ENCODE measurements at regions not wholly inside any gene's neighbourhood (a gene's known extent, or its start where the extent isn't known, plus 50 kb on each side); places are given as distances from the start of the nearest gene placed in this dataset.
"Not testable (repeated sequence)": the region's sequence is repeated elsewhere in the genome, so short reads cannot be mapped to it uniquely, and the experiment has no call there.

DNA sequence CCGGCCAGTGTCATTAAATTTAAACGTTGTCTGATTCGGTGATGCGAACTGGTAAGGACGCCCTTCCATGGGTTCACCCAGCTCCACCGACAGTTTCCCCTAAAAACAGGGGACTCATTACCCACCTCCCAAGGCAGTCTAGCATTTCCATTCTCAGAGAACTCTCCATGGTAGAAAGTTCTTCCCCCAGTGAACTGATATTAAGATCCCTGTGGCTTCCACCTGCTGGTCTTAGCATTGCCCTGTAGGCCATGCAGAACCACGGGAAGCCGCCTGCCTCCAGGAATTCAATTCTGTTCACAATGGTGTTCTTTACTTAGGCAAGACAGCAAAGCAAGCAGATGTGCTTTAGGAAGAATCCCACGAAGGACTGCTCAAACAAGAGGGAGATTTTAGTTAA lies 128.9 kb upstream of the NANOS1 start:
- Histone ChIP-seq H3K27me3 (ENCODE audit: control insufficient read depth, insufficient read depth, low read length) (no peaks in the 10 kb centered on the region), H3K36me3 (ENCODE audit: control insufficient read depth, insufficient read depth, low read length) (no peaks in the 10 kb centered on the region), H3K9ac (ENCODE audit: low read length) (no peak overlapping the region), H3K4me1 (ENCODE audit: control insufficient read depth, insufficient read depth, low read length) (peaks cover 2% of the 10 kb centered on the region), H3K27ac (ENCODE audit: low read depth, low read length) (no peak overlapping the region), H3K4me3 (ENCODE audit: low read length) (no peak overlapping the region)

- H3K4me1 ChIP-seq (ENCODE audit: control insufficient read depth, insufficient read depth, low read length): peaks cover 2% of the 10 kb centered on the region
- H3K27ac ChIP-seq (ENCODE audit: low read depth, low read length): no peak overlapping the region
- no peak overlapping the region for H3K4me3 ChIP-seq (ENCODE audit: low read length)
- no peaks in the 10 kb centered on the region for H3K36me3 ChIP-seq (ENCODE audit: control insufficient read depth, insufficient read depth, low read length)
- H3K9ac ChIP-seq (ENCODE audit: low read length): no peak overlapping the region
- no peaks in the 10 kb centered on the region for H3K27me3 ChIP-seq (ENCODE audit: control insufficient read depth, insufficient read depth, low read length)
Observed at GRCh38 chr10:118901380-118901779, 128.1 kb upstream of the NANOS1 start.

DNA sequence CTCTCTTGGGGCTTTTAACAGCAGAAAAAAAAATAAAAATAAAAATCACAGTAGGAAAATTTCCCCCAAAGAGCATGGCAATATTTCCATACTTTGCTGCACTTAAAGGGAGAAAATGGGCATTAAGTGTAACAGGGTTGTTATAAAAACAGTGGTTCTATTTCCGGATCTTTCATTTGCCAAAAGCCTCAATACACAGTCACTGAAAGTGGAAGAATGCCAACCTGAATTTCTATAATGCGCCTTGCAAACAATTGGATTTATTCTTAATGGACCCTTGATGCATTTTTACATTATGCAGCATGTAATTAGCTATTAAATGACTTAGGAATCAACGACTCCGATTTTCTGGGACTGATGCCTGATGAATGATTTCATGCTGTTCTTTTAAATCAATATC lies 127.6 kb upstream of the NANOS1 start:
- no peaks in the 10 kb centered on the region for H3K36me3 ChIP-seq (ENCODE audit: control insufficient read depth, insufficient read depth, low read length)
- no peak overlapping the region for H3K4me3 ChIP-seq (ENCODE audit: low read length)
- peaks cover 2% of the 10 kb centered on the region for H3K4me1 ChIP-seq (ENCODE audit: control insufficient read depth, insufficient read depth, low read length)
- H3K9ac ChIP-seq (ENCODE audit: low read length): no peak overlapping the region
- H3K27ac ChIP-seq (ENCODE audit: low read depth, low read length): no peak overlapping the region
- H3K27me3 ChIP-seq (ENCODE audit: control insufficient read depth, insufficient read depth, low read length): no peaks in the 10 kb centered on the region

DNA sequence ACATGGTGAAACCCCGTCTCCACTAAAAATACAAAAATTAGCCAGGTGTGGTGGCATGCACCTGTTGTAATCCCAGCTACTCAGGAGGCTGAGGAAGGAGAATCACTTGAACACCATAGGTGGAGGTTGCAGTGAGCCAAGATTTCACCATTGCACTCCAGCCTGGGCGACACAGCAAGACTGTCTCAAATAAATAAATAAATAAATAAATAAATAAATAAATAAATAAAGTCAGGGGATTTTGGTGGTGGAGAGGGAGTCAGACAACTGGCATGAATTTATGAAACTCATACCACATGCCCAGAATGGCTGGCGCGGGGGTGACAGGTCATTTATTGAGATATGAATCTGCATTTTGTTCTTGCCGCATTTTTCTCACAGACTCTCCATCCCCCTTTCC lies 126.9 kb upstream of the NANOS1 start:
- H3K36me3 ChIP-seq (ENCODE audit: control insufficient read depth, insufficient read depth, low read length); H3K27me3 ChIP-seq (ENCODE audit: control insufficient read depth, insufficient read depth, low read length); H3K4me1 ChIP-seq (ENCODE audit: control insufficient read depth, insufficient read depth, low read length); H3K27ac ChIP-seq (ENCODE audit: low read depth, low read length); H3K4me3 ChIP-seq (ENCODE audit: low read length); H3K9ac ChIP-seq (ENCODE audit: low read length): not testable (repeated sequence)

- peaks cover 2% of the 10 kb centered on the region for H3K4me1 ChIP-seq (ENCODE audit: control insufficient read depth, insufficient read depth, low read length)
- H3K27me3 ChIP-seq (ENCODE audit: control insufficient read depth, insufficient read depth, low read length): no peaks in the 10 kb centered on the region
- no peak overlapping the region for H3K4me3 ChIP-seq (ENCODE audit: low read length)
- no peak overlapping the region for H3K27ac ChIP-seq (ENCODE audit: low read depth, low read length)
- H3K36me3 ChIP-seq (ENCODE audit: control insufficient read depth, insufficient read depth, low read length): no peaks in the 10 kb centered on the region
- no peak overlapping the region for H3K9ac ChIP-seq (ENCODE audit: low read length)
Observed at GRCh38 chr10:118903251-118903650, 126.3 kb upstream of the NANOS1 start.

DNA sequence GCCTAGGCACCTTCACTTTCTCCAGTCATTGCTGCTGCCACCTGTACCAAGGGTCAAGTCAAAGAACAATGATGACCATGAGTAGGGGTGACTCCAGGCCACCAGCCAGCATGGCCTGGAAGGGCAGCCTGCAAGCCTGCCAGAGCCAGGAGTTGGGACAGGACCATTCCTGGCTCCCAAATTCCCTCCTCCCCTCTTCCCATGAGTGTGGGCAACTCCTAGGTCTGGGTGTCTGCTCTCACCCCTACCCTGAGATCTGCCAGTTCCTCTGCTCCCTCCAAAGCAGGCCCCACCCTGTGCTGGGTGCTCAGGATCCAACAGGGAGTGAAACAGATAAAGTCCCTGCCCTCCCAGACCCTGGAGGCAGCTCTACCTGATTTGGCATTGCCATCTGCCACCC lies 125.8 kb upstream of the NANOS1 start:
- no peak overlapping the region for H3K27ac ChIP-seq (ENCODE audit: low read depth, low read length)
- H3K27me3 ChIP-seq (ENCODE audit: control insufficient read depth, insufficient read depth, low read length): no peaks in the 10 kb centered on the region
- no peak overlapping the region for H3K9ac ChIP-seq (ENCODE audit: low read length)
- no peak overlapping the region for H3K4me3 ChIP-seq (ENCODE audit: low read length)
- no peaks in the 10 kb centered on the region for H3K36me3 ChIP-seq (ENCODE audit: control insufficient read depth, insufficient read depth, low read length)
- peaks cover 2% of the 10 kb centered on the region for H3K4me1 ChIP-seq (ENCODE audit: control insufficient read depth, insufficient read depth, low read length)

DNA sequence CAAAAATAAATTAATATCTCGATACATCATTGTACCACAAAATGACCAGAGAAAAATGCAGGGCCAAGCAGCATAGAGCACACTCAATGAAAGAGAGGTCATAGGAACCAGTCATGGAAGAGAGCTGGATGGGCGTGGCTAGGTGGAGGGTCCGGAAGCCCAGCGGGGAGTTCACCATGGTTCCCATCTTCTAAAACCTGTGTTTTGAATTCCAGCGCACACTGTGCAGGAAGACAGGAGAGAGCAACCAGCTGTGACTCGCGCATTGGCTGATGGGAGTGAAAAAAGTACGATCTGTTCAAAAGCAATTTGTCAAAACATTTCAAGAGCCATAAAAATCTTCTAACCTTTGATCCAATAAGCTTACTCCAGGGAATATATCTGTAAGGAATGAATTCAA lies 125.2 kb upstream of the NANOS1 start:
- no peaks in the 10 kb centered on the region for H3K36me3 ChIP-seq (ENCODE audit: control insufficient read depth, insufficient read depth, low read length)
- peaks cover 2% of the 10 kb centered on the region for H3K4me1 ChIP-seq (ENCODE audit: control insufficient read depth, insufficient read depth, low read length)
- no peak overlapping the region for H3K9ac ChIP-seq (ENCODE audit: low read length)
- H3K4me3 ChIP-seq (ENCODE audit: low read length): no peak overlapping the region
- no peak overlapping the region for H3K27ac ChIP-seq (ENCODE audit: low read depth, low read length)
- H3K27me3 ChIP-seq (ENCODE audit: control insufficient read depth, insufficient read depth, low read length): no peaks in the 10 kb centered on the region

DNA sequence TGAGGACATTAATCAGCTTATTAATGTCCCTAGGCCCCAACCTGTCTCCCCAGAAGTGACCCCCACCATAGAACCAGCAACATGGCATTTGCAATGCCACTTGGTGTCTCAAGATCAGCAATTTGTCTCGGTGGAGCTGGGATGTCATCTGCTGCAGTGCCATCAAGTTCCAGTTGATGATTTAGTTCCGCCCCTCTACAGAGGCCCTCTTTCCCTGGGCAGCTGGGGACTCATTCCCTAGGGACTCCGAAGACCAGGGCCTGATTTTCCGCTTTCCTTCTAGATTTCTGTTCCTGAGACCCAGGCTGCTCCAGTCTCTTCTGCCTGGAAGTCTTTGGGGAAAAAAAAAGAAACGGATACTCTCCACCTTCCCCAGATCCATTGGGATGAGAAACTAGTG lies 122.5 kb upstream of the NANOS1 start:
- Histone ChIP-seq H3K27ac (ENCODE audit: low read depth, low read length) (no peak overlapping the region), H3K9ac (ENCODE audit: low read length) (no peak overlapping the region), H3K4me3 (ENCODE audit: low read length) (no peak overlapping the region), H3K4me1 (ENCODE audit: control insufficient read depth, insufficient read depth, low read length) (peaks cover 2% of the 10 kb centered on the region), H3K27me3 (ENCODE audit: control insufficient read depth, insufficient read depth, low read length) (no peaks in the 10 kb centered on the region), H3K36me3 (ENCODE audit: control insufficient read depth, insufficient read depth, low read length) (no peaks in the 10 kb centered on the region)

GRCh38 chr10:118908557-118909256 lies 120.8 kb upstream of the NANOS1 start:
- no peaks in the 10 kb centered on the region for H3K36me3 ChIP-seq (ENCODE audit: control insufficient read depth, insufficient read depth, low read length)
- no peak overlapping the region for H3K27ac ChIP-seq (ENCODE audit: low read depth, low read length)
- no peak overlapping the region for H3K4me3 ChIP-seq (ENCODE audit: low read length)
- no peaks in the 10 kb centered on the region for H3K27me3 ChIP-seq (ENCODE audit: control insufficient read depth, insufficient read depth, low read length)
- peaks cover 2% of the 10 kb centered on the region for H3K4me1 ChIP-seq (ENCODE audit: control insufficient read depth, insufficient read depth, low read length)
- H3K9ac ChIP-seq (ENCODE audit: low read length): no peak overlapping the region

- Histone ChIP-seq H3K4me3 (ENCODE audit: low read length) (no peak overlapping the region), H3K27me3 (ENCODE audit: control insufficient read depth, insufficient read depth, low read length) (no peaks in the 10 kb centered on the region), H3K27ac (ENCODE audit: low read depth, low read length) (no peak overlapping the region), H3K4me1 (ENCODE audit: control insufficient read depth, insufficient read depth, low read length) (no peaks in the 10 kb centered on the region), H3K9ac (ENCODE audit: low read length) (no peak overlapping the region), H3K36me3 (ENCODE audit: control insufficient read depth, insufficient read depth, low read length) (no peaks in the 10 kb centered on the region)
Observed at GRCh38 chr10:118910702-118911101, 118.8 kb upstream of the NANOS1 start.

GRCh38 chr10:118911363-118911762 lies 118.2 kb upstream of the NANOS1 start:
- Histone ChIP-seq H3K27ac (ENCODE audit: low read depth, low read length) (no peak overlapping the region), H3K9ac (ENCODE audit: low read length) (no peak overlapping the region), H3K36me3 (ENCODE audit: control insufficient read depth, insufficient read depth, low read length) (no peaks in the 10 kb centered on the region), H3K4me3 (ENCODE audit: low read length) (no peak overlapping the region), H3K4me1 (ENCODE audit: control insufficient read depth, insufficient read depth, low read length) (no peaks in the 10 kb centered on the region), H3K27me3 (ENCODE audit: control insufficient read depth, insufficient read depth, low read length) (no peaks in the 10 kb centered on the region)

DNA sequence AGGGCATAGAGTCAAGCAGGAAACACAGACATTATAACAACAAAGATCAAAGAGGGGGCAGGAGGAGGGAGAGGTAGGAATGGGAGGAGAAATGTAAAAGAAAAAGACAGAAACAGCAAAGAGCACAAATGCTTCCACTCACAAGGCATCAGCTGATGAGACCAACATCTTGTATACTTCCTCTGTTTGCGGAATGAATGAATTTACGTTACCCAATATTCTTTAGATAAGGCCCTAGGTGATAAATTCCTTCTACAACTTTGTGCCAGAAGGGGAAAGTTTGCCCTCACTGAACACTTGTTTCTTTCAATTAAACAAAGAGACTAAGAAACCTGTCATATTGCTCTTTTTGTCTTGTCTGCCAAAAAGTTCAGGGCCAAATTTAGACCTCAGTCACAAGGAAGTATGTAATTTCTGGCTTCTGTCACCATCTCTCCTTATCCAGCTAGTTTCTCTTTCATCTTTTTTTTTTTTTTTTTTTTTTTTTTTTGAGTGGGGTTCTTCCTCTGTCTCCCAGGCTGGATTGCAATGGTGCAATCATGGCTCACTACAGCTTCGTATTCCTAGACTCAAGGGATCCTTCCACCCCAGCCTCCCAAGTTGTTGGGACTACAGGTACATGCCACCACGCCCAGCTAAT lies 116.4 kb upstream of the NANOS1 start:
- Histone ChIP-seq H3K36me3 (ENCODE audit: control insufficient read depth, insufficient read depth, low read length) (no peaks in the 10 kb centered on the region), H3K27me3 (ENCODE audit: control insufficient read depth, insufficient read depth, low read length) (no peaks in the 10 kb centered on the region), H3K9ac (ENCODE audit: low read length) (no peak overlapping the region), H3K27ac (ENCODE audit: low read depth, low read length) (no peak overlapping the region), H3K4me1 (ENCODE audit: control insufficient read depth, insufficient read depth, low read length) (no peaks in the 10 kb centered on the region), H3K4me3 (ENCODE audit: low read length) (no peak overlapping the region)

DNA sequence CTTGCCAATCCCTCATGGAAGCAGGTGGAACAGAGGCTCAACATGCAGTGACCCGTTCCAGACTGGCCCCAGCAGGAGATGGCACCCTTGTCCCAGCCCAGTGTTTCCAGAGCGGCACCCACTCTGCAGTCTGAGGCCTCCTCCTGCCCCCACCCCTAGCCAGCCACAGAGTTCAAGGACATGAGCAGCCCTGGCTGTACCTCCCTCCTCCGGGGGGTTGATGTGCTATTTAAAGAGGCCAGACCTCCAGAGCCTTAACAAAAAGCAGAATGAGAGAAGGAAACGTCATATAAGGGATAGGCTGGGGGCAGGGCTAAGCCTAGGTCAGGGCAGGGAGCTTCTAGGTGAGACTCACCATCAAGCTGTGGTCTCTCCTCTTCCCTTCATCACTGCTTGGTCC lies 115.7 kb upstream of the NANOS1 start:
- Histone ChIP-seq H3K36me3 (ENCODE audit: control insufficient read depth, insufficient read depth, low read length) (no peaks in the 10 kb centered on the region), H3K27ac (ENCODE audit: low read depth, low read length) (no peak overlapping the region), H3K9ac (ENCODE audit: low read length) (no peak overlapping the region), H3K27me3 (ENCODE audit: control insufficient read depth, insufficient read depth, low read length) (no peaks in the 10 kb centered on the region), H3K4me3 (ENCODE audit: low read length) (no peak overlapping the region), H3K4me1 (ENCODE audit: control insufficient read depth, insufficient read depth, low read length) (no peaks in the 10 kb centered on the region)

All from rectal smooth muscle tissue (tissue), 1 donor.